GM12873 (cell line): ENCODE measurements at regions not wholly inside any gene's neighbourhood (a gene's known extent, or its start where the extent isn't known, plus 50 kb on each side); places are given as distances from the start of the nearest gene placed in this dataset.

Experiments used
- TF ChIP-seq, protein P1 (sequence below): IDR thresholded peaks from 2 replicates; pipeline ENCODE4 v1.5.1; 2012; ENCODE audit warnings: low read depth, mild to moderate bottlenecking, moderate library complexity, low read length, control low read depth; ENCODE audit not compliant: insufficient read depth; ENCODE audit errors: missing control alignments

DNA sequence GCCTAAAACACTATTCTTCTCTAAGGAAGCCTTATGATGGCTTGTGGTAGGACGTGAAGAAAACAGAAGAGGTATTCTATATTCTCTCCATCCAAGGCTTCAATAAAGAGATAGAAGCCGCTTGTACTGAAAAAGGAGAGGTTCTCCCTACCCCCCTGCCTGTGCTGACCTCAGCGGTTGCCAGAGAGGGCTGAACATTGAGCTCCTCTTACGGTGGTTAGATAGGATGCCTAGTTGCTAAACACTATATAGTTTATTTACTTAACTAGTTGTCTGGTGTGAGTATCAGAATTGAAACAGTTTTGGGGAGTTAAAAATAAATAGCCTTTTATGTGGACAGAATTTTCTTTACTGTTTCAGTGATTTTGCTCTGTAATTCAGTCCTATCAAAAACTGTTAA, 112.2 kb downstream of the TFPI2 start:
- TF ChIP-seq, protein P1, sequence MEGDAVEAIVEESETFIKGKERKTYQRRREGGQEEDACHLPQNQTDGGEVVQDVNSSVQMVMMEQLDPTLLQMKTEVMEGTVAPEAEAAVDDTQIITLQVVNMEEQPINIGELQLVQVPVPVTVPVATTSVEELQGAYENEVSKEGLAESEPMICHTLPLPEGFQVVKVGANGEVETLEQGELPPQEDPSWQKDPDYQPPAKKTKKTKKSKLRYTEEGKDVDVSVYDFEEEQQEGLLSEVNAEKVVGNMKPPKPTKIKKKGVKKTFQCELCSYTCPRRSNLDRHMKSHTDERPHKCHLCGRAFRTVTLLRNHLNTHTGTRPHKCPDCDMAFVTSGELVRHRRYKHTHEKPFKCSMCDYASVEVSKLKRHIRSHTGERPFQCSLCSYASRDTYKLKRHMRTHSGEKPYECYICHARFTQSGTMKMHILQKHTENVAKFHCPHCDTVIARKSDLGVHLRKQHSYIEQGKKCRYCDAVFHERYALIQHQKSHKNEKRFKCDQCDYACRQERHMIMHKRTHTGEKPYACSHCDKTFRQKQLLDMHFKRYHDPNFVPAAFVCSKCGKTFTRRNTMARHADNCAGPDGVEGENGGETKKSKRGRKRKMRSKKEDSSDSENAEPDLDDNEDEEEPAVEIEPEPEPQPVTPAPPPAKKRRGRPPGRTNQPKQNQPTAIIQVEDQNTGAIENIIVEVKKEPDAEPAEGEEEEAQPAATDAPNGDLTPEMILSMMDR: no peak

DNA sequence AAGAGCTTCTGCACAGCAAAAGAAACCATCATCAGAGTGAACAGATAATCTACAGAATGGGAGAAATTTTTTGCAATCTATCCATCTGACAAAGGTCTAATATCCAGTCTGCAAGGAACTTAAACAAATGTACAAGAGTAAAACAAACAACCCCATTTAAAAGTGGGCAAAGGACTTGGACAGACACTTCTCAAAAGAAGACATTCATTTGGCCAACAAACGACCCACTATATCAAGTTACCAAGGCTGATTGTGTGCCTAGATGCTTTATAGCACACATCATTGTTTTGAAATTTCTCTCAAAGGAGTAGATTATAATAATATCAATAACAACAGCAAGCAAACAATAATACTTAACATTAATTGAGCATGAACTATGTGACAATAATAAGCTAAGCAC, 117.1 kb downstream of the TFPI2 start:
- TF ChIP-seq, protein P1: no peak

DNA sequence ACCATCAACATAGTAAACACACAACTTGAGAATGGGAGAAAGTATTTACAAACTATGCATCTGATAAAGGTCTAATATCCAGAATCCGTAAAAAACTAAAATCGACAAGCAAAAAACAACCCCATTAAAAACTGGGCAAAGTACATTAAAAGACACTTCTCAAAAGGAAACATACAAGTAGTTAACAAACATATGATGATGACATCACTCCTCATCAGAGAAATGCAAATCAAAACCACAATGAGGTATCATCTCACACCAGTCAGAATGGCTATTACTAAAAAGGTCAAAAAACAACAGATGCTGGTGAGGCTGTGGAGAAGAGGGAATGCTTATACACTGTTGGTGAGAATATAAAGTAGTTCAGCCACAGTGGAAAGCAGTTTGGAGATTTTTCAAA, 125.1 kb downstream of the TFPI2 start:
- TF ChIP-seq, protein P1: no peak

GRCh38 chr7:93758631-93759030, 131.9 kb downstream of the TFPI2 start:
- TF ChIP-seq, protein P1: no peak

DNA sequence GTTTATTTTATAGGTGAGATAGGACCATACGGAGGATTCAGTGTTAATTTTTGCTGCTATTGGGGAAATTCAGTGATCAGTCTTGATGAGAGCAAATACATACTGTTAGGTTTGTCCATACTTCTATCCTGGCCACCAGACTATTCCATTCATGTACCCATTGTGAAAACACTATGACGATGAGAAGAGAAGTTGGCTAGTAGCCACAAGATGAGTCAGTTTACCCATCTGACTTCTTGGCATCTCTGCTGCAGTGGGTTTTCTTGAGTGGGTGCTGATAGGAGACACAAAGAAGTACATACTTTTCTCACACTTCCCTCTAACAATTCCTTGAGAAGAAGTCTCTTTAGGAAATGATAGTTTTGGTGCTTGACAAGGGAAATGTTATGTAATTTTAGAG, 133.1 kb downstream of the TFPI2 start:
- TF ChIP-seq, protein P1: no peak

GRCh38 chr7:93756890-93757289, 133.7 kb downstream of the TFPI2 start:
- TF ChIP-seq, protein P1: no peak

- TF ChIP-seq, protein P1: no peak
Observed at GRCh38 chr7:93751421-93751820, 139.1 kb downstream of the TFPI2 start.

- TF ChIP-seq, protein P1: no peak
Observed at GRCh38 chr7:93750986-93751385, 139.6 kb downstream of the TFPI2 start.
